BJ (cell line): ENCODE measurements at regions not wholly inside any gene's neighbourhood (a gene's known extent, or its start where the extent isn't known, plus 50 kb on each side); places are given as distances from the start of the nearest gene placed in this dataset.

ENCODE experiments used
- CTCF ChIA-PET: fragments of 350-600 bp; formaldehyde crosslinking; extraction: SDS; loops from one replicate; lab custom pipeline; 2021; ENCODE audit warnings: antibody characterized with exemption, inconsistent platforms; lab: Yijun Ruan, JAX
- POLR2A ChIA-PET: fragments of 300-600 bp; sonication (Branson Sonifier 250); formaldehyde crosslinking; extraction: SDS; loops from one replicate; lab custom pipeline; 2021; ENCODE audit warnings: antibody characterized with exemption; lab: Charles Lee
- DNase-seq: peaks from one replicate; pipeline ENCODE4 v3.0.0-alpha.2; 2011; ENCODE audit warnings: low read depth
- H3K27me3 ChIP-seq: 2 replicates; pipeline ENCODE4 v1.6.0; 2011; ENCODE audit warnings: low read length; ENCODE audit not compliant: control insufficient read depth, insufficient read depth
- H3K36me3 ChIP-seq: 2 replicates; pipeline ENCODE4 v1.5.1; 2011; ENCODE audit warnings: low read length; ENCODE audit not compliant: control insufficient read depth, insufficient read depth
- H3K4me3 ChIP-seq: 2 replicates; pipeline ENCODE4 v1.5.1; 2011; ENCODE audit warnings: low read depth, mild to moderate bottlenecking, control low read depth, low read length
- CTCF ChIP-seq: IDR thresholded peaks from 2 replicates; pipeline ENCODE4 v1.5.1; 2011; ENCODE audit warnings: low read depth, mild to moderate bottlenecking, control low read depth, inconsistent platforms, low read length, moderate library complexity; ENCODE audit not compliant: insufficient read depth

DNA sequence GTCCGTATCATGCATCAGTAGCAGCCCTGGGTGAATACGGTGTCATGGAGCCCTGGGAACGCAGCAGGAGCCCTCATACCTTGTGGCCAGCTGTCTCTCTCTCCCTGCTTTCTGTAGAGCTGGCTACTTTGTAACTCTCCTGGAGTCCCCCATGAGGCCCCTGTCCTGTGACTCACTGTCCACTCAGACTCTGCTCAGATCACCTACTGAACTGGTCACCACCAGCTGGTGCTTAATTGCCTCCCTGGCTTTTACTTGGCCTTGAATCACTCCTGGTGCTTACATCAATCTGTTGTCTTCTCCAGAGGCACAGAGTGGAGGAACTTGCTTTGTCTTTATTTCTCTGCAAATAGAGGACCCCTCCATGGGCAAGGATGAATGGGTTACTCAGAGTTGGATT lies 172.7 kb downstream of the HRH4 start:
- peak; percentile 23 for DNase-seq
- CTCF ChIA-PET = no interaction called here

DNA sequence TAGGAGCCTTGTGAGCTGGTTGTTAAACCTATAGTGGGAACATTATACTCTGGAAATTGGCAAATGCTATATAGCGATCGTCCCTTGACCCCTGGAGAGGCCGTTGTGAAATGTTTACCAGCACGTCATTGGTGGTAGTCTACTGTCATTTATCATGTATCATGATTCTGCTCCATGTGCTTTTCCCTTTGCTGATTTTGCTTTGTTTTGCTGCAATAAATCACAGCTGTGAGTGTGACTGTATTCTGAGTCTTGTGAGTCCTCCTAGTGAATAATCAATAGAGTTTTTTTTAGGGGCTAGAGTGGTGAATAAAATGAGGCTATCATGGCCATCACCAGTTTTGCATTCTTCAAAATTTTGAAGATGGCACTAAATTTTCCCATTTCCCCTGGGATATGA lies 189.1 kb downstream of the HRH4 start:
- CTCF ChIA-PET = no interaction called here
- no peak for TF ChIP-seq CTCF
- POLR2A ChIA-PET = no interaction called here
- no peak overlapping the region for H3K4me3 ChIP-seq
- no peaks in the 10 kb centered on the region for H3K36me3 ChIP-seq
- DNase-seq = no peak
- H3K27me3 ChIP-seq = no peaks in the 10 kb centered on the region; the same call in 1 of the 2 replicates

More for the DNA sequence above, 172.7 kb downstream of the HRH4 start:
- Histone ChIP-seq H3K36me3 (no peaks in the 10 kb centered on the region), H3K27me3 (no peaks in the 10 kb centered on the region), H3K4me3 (no peak overlapping the region)
- POLR2A ChIA-PET = no interaction called here
- no peak for TF ChIP-seq CTCF

GRCh38 chr18:24651434-24651833 lies 191.0 kb downstream of the HRH4 start:
- TF ChIP-seq CTCF = no peak
- Histone ChIP-seq H3K4me3 (no peak overlapping the region), H3K27me3 (no peaks in the 10 kb centered on the region; the same call in 1 of the 2 replicates), H3K36me3 (no peaks in the 10 kb centered on the region)
- POLR2A ChIA-PET = no interaction called here
- CTCF ChIA-PET = interaction anchor here (1.6 kb wide), 1 partner anchor 54 kb away, joined by 3 read pairs; no protein-coding TSS in a partner anchor
- DNase-seq = no peak

GRCh38 chr18:24656050-24656449 lies 195.6 kb downstream of the HRH4 start:
- TF ChIP-seq CTCF = no peak
- H3K27me3 ChIP-seq = no peaks in the 10 kb centered on the region; the same call in 1 of the 2 replicates
- ChIA-PET POLR2A (no interaction called here), CTCF (interaction anchor here (0.6 to 2.3 kb wide), 4 partner anchors 26 to 71 kb away, joined by 3 to 6 read pairs (median 4); no protein-coding TSS in a partner anchor)
- no peak for DNase-seq
- no peak overlapping the region for H3K4me3 ChIP-seq
- H3K36me3 ChIP-seq = no peaks in the 10 kb centered on the region

GRCh38 chr18:24656551-24657443 lies 196.4 kb downstream of the HRH4 start:
- TF ChIP-seq CTCF = no peak
- POLR2A ChIA-PET = no interaction called here
- peak; percentile 80 for DNase-seq
- CTCF ChIA-PET = interaction anchor here (0.6 to 2.3 kb wide), 6 partner anchors 26 to 70 kb away, joined by 3 to 6 read pairs (median 3); no protein-coding TSS in a partner anchor
- Histone ChIP-seq H3K27me3 (no peaks in the 10 kb centered on the region), H3K36me3 (no peaks in the 10 kb centered on the region), H3K4me3 (no peak overlapping the region)
